Loucy (cell line): ENCODE measurements at regions not wholly inside any gene's neighbourhood (a gene's known extent, or its start where the extent isn't known, plus 50 kb on each side); places are given as distances from the start of the nearest gene placed in this dataset.

Source experiments
- H2AFZ ChIP-seq: fragments of 200-600 bp; sonication (generic); 2 replicates; pipeline ENCODE4 v1.6.0; 2016; ENCODE audit warnings: antibody characterized with exemption, mild to moderate bottlenecking, low read length, moderate library complexity
- H3F3A ChIP-seq: fragments of 200-600 bp; 2 replicates; pipeline ENCODE4 v1.6.0; 2016; ENCODE audit warnings: antibody characterized with exemption, low read depth, mild to moderate bottlenecking
- H3K27me3 ChIP-seq: fragments of 200-600 bp; sonication (generic); 2 replicates; pipeline ENCODE4 v1.6.1; 2014; ENCODE audit warnings: low read length, mild to moderate bottlenecking; ENCODE audit not compliant: insufficient read depth, poor library complexity, severe bottlenecking
- H3K36me3 ChIP-seq: fragments of 200-600 bp; sonication (generic); 2 replicates; pipeline ENCODE4 v1.6.1; 2016; ENCODE audit warnings: low read length; ENCODE audit not compliant: insufficient read depth
- H3K4me1 ChIP-seq: fragments of 200-600 bp; sonication (generic); 2 replicates; pipeline ENCODE4 v1.5.1; 2014; ENCODE audit warnings: low read length, mild to moderate bottlenecking; ENCODE audit not compliant: insufficient read depth, poor library complexity, severe bottlenecking
- H3K4me2 ChIP-seq: fragments of 200-600 bp; sonication (generic); 2 replicates; pipeline ENCODE4 v1.6.0; 2014; ENCODE audit warnings: antibody characterized with exemption, low read length, low read depth, mild to moderate bottlenecking; ENCODE audit not compliant: poor library complexity, severe bottlenecking
- H3K4me3 ChIP-seq: fragments of 200-600 bp; sonication (generic); 2 replicates; pipeline ENCODE4 v1.5.1; 2014; ENCODE audit warnings: low read length, mild to moderate bottlenecking, mixed read lengths; ENCODE audit not compliant: poor library complexity, severe bottlenecking
- H3K79me2 ChIP-seq: fragments of 200-600 bp; sonication (generic); 2 replicates; pipeline ENCODE4 v1.6.1; 2014; ENCODE audit warnings: low read length; ENCODE audit not compliant: insufficient read depth
- H3K9ac ChIP-seq: fragments of 200-600 bp; sonication (generic); 2 replicates; pipeline ENCODE4 v1.6.0; 2014; ENCODE audit warnings: mild to moderate bottlenecking, low read depth, low read length, moderate library complexity; ENCODE audit not compliant: poor library complexity, severe bottlenecking
- H3K9me2 ChIP-seq: fragments of 200-600 bp; sonication (generic); replicated peaks from 2 replicates; pipeline ENCODE4 v1.6.1; 2016; ENCODE audit warnings: low read depth, low read length, mixed read lengths
- H3K9me3 ChIP-seq: fragments of 200-600 bp; sonication (generic); 2 replicates; pipeline ENCODE4 v1.6.1; 2014; ENCODE audit warnings: mild to moderate bottlenecking, antibody characterized with exemption, low read length, low read depth; ENCODE audit not compliant: insufficient read depth
- H4K20me1 ChIP-seq: fragments of 200-600 bp; sonication (generic); 2 replicates; pipeline ENCODE4 v1.6.0; 2014; ENCODE audit warnings: antibody characterized with exemption, low read length, mild to moderate bottlenecking; ENCODE audit not compliant: insufficient read depth, poor library complexity, severe bottlenecking
- CTCF ChIP-seq: fragments of 200-600 bp; sonication (generic); conservative IDR thresholded peaks from 2 replicates; pipeline ENCODE4 v1.5.1; 2014; ENCODE audit warnings: mild to moderate bottlenecking, antibody characterized with exemption, low read length
- EZH2phosphoT487 ChIP-seq: fragments of 200-600 bp; IDR thresholded peaks from 2 replicates; pipeline ENCODE4 v1.6.1; 2018; ENCODE audit warnings: antibody characterized with exemption, mild to moderate bottlenecking, moderate library complexity, borderline replicate concordance

- Histone ChIP-seq H3K79me2 (no peaks in the 10 kb centered on the region), H3K9me3 (no peaks in the 10 kb centered on the region), H3K9me2 (no peaks in the 10 kb centered on the region), H2AFZ (no peak overlapping the region), H3K27me3 (no peaks in the 10 kb centered on the region), H3K36me3 (no peaks in the 10 kb centered on the region), H3F3A (no peaks in the 10 kb centered on the region), H3K4me2 (no peak overlapping the region), H4K20me1 (no peaks in the 10 kb centered on the region), H3K4me1 (peaks cover 8% of the 10 kb centered on the region), H3K4me3 (no peak overlapping the region), H3K9ac (no peak overlapping the region)
- TF ChIP-seq CTCF: no peak
- TF ChIP-seq EZH2phosphoT487: no peak
Measured at GRCh38 chr21:32941263-32941662, 84.5 kb upstream of the OLIG2 start.

DNA sequence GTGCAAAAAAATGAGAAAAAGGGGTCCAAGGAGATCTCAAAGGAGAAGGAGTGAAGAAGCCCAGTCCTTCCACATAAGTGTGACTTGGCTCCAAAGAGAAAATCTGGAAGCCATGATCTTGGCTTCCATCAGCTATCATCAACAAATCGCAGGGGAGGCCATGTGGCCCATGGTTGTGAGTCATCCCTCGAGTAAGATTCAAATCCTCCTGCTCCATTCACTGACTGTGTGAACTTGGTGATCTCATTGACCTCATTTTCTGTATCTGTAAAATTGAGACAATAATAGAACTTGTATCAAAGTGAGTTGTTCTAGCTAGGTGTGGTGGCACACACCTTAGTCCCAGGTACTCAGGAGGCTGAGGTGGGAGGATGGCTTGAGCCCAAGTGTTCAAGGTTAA, 79.1 kb upstream of the OLIG2 start:
- Histone ChIP-seq H2AFZ (no peak overlapping the region), H3K4me2 (no peak overlapping the region), H3F3A (no peaks in the 10 kb centered on the region), H3K4me1 (no peaks in the 10 kb centered on the region), H3K4me3 (no peak overlapping the region), H3K36me3 (no peaks in the 10 kb centered on the region), H3K9me3 (no peaks in the 10 kb centered on the region), H3K27me3 (no peaks in the 10 kb centered on the region), H4K20me1 (no peaks in the 10 kb centered on the region), H3K9ac (no peak overlapping the region), H3K79me2 (no peaks in the 10 kb centered on the region), H3K9me2 (no peaks in the 10 kb centered on the region)
- TF ChIP-seq EZH2phosphoT487: no peak
- TF ChIP-seq CTCF: no peak

DNA sequence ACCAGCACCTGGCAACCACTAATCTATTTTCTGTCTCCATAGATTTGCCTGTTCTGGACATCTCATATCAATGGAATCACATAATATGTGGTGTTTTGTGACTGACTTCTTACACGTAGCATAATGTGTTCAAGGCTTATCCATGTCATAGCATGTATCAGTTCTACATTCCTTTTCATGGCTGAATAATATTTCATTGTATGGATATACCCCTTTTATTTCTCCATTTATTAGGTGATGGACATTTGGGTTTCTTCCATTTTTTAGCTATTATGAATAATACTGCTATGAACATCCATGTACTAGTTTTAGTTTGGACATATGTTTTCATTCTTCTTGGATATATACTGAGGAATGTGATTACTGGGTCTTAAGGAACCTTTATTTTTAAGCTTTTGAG, 78.0 kb upstream of the OLIG2 start:
- no peak overlapping the region for H3K4me3 ChIP-seq
- H3K79me2 ChIP-seq: no peaks in the 10 kb centered on the region
- no peak for TF ChIP-seq EZH2phosphoT487
- no peak for TF ChIP-seq CTCF
- no peak overlapping the region for H3K4me2 ChIP-seq
- H3K27me3 ChIP-seq: no peaks in the 10 kb centered on the region
- no peaks in the 10 kb centered on the region for H3K9me3 ChIP-seq
- no peak overlapping the region for H2AFZ ChIP-seq
- H3K9ac ChIP-seq: no peak overlapping the region
- no peaks in the 10 kb centered on the region for H3K9me2 ChIP-seq
- H3K4me1 ChIP-seq: no peaks in the 10 kb centered on the region
- no peaks in the 10 kb centered on the region for H4K20me1 ChIP-seq
- H3F3A ChIP-seq: no peaks in the 10 kb centered on the region
- no peaks in the 10 kb centered on the region for H3K36me3 ChIP-seq
